Activated CD4-positive, alpha-beta T cell treated with anti-CD3 and anti-CD28 coated beads, Interleukin-2, amount 50 U/mL, for 24 hours (primary cell): ENCODE measurements at regions not wholly inside any gene's neighbourhood (a gene's known extent, or its start where the extent isn't known, plus 50 kb on each side); places are given as distances from the start of the nearest gene placed in this dataset.

Source experiments
- DNase-seq, 2 donors: peaks; one replicate each; pipeline ENCODE4 v3.0.0-alpha.2; 2020; ENCODE audit warnings: low read depth in 1 of 2, low spot score in 1 of 2

- no peak for DNase-seq
These were observed 728.8 kb upstream of the IGFBP3 start for GRCh38 chr7:46649876-46650275.

GRCh38 chr7:46637793-46638735 is 717.0 kb upstream of the IGFBP3 start:
- DNase-seq, result no peak

GRCh38 chr7:46636022-46636421 is 715.0 kb upstream of the IGFBP3 start:
- DNase-seq, result no peak

GRCh38 chr7:46633630-46634240 is 712.7 kb upstream of the IGFBP3 start:
- DNase-seq, result no peak

- DNase-seq, result no peak
These were observed 712.1 kb upstream of the IGFBP3 start for GRCh38 chr7:46633200-46633599.

- no peak for DNase-seq
These were observed 709.0 kb upstream of the IGFBP3 start for GRCh38 chr7:46630031-46630430.

- no peak for DNase-seq
These were observed 707.3 kb upstream of the IGFBP3 start for GRCh38 chr7:46628389-46628788.

GRCh38 chr7:46626691-46627310 is 705.7 kb upstream of the IGFBP3 start:
- DNase-seq, result no peak

- no peak for DNase-seq
These were observed 705.2 kb upstream of the IGFBP3 start for GRCh38 chr7:46626261-46626660.

- no peak for DNase-seq
These were observed 704.0 kb upstream of the IGFBP3 start for GRCh38 chr7:46625032-46625431.

- no peak for DNase-seq
These were observed 701.2 kb upstream of the IGFBP3 start for GRCh38 chr7:46622251-46622650.

- no peak for DNase-seq
These were observed 698.7 kb upstream of the IGFBP3 start for GRCh38 chr7:46619723-46620310.

- DNase-seq, result no peak
These were observed 695.6 kb upstream of the IGFBP3 start for GRCh38 chr7:46616636-46617035.

- no peak for DNase-seq
These were observed 692.5 kb upstream of the IGFBP3 start for GRCh38 chr7:46613551-46613950.

- no peak for DNase-seq
These were observed 692.0 kb upstream of the IGFBP3 start for GRCh38 chr7:46613116-46613515.

- no peak for DNase-seq
These were observed 690.4 kb upstream of the IGFBP3 start for GRCh38 chr7:46611508-46611907.

GRCh38 chr7:46610746-46611145 is 689.7 kb upstream of the IGFBP3 start:
- DNase-seq, result no peak

- DNase-seq, result no peak
These were observed 686.1 kb upstream of the IGFBP3 start for GRCh38 chr7:46607176-46607575.

GRCh38 chr7:46606761-46607160 is 685.7 kb upstream of the IGFBP3 start:
- DNase-seq, result no peak

- DNase-seq, result no peak
These were observed 683.2 kb upstream of the IGFBP3 start for GRCh38 chr7:46604241-46604661.

GRCh38 chr7:46603780-46604179 is 682.7 kb upstream of the IGFBP3 start:
- DNase-seq, result no peak

- DNase-seq, result no peak
These were observed 682.3 kb upstream of the IGFBP3 start for GRCh38 chr7:46603296-46603752.
